ENCODE measurements at regions not wholly inside any gene's neighbourhood (a gene's known extent, or its start where the extent isn't known, plus 50 kb on each side); places are given as distances from the start of the nearest gene placed in this dataset.
A peak's percentile ranks its signal among the peaks of the same experiment; 100 is the strongest.
"Not testable (repeated sequence)": the region's sequence is repeated elsewhere in the genome, so short reads cannot be mapped to it uniquely, and the experiment has no call there.

- DNase-seq (ENCODE audit: low spot score) = no peak
Observed at GRCh38 chr4:123674762-123675465, 278.3 kb downstream of the SPRY1 start.

- DNase-seq (ENCODE audit: low spot score) = no peak
Observed at GRCh38 chr4:123675567-123675966, 279.0 kb downstream of the SPRY1 start.

GRCh38 chr4:123676071-123676889 is 279.7 kb downstream of the SPRY1 start:
- no peak for DNase-seq (ENCODE audit: low spot score)

- no peak for DNase-seq (ENCODE audit: low spot score)
Observed at GRCh38 chr4:123676890-123677229, 280.3 kb downstream of the SPRY1 start.

- no peak for DNase-seq (ENCODE audit: low spot score)
Observed at GRCh38 chr4:123682931-123683330, 286.3 kb downstream of the SPRY1 start.

- not testable (repeated sequence) for DNase-seq (ENCODE audit: low spot score)
Observed at GRCh38 chr4:123684937-123685336, 288.3 kb downstream of the SPRY1 start.

GRCh38 chr4:123695531-123695930 is 298.9 kb downstream of the SPRY1 start:
- DNase-seq (ENCODE audit: low spot score) = not testable (repeated sequence)

GRCh38 chr4:123696687-123697086 is 300.1 kb downstream of the SPRY1 start:
- no peak for DNase-seq (ENCODE audit: low spot score)

- DNase-seq (ENCODE audit: low spot score) = no peak
Observed at GRCh38 chr4:123698556-123698955, 302.0 kb downstream of the SPRY1 start.

GRCh38 chr4:123699880-123700771 is 303.5 kb downstream of the SPRY1 start:
- peak; percentile 60 for DNase-seq (ENCODE audit: low spot score)

- DNase-seq (ENCODE audit: low spot score) = no peak
Observed at GRCh38 chr4:123701131-123701575, 304.6 kb downstream of the SPRY1 start.

GRCh38 chr4:123705419-123705818 is 308.8 kb downstream of the SPRY1 start:
- DNase-seq (ENCODE audit: low spot score) = no peak

GRCh38 chr4:123706973-123707372 is 310.4 kb downstream of the SPRY1 start:
- DNase-seq (ENCODE audit: low spot score) = no peak

GRCh38 chr4:123708902-123709301 is 312.3 kb downstream of the SPRY1 start:
- DNase-seq (ENCODE audit: low spot score) = no peak

GRCh38 chr4:123709336-123709735 is 312.7 kb downstream of the SPRY1 start:
- DNase-seq (ENCODE audit: low spot score) = no peak

- DNase-seq (ENCODE audit: low spot score) = no peak
Observed at GRCh38 chr4:123731035-123731434, 334.4 kb downstream of the SPRY1 start.

- no peak for DNase-seq (ENCODE audit: low spot score)
Observed at GRCh38 chr4:123737156-123737555, 340.6 kb downstream of the SPRY1 start.

GRCh38 chr4:123739806-123740205 is 343.2 kb downstream of the SPRY1 start:
- no peak for DNase-seq (ENCODE audit: low spot score)

- DNase-seq (ENCODE audit: low spot score) = no peak
Observed at GRCh38 chr4:123740236-123740635, 343.6 kb downstream of the SPRY1 start.

GRCh38 chr4:123741906-123742305 is 345.3 kb downstream of the SPRY1 start:
- no peak for DNase-seq (ENCODE audit: low spot score)

GRCh38 chr4:123743848-123744247 is 347.3 kb downstream of the SPRY1 start:
- no peak for DNase-seq (ENCODE audit: low spot score)

- DNase-seq (ENCODE audit: low spot score) = no peak
Observed at GRCh38 chr4:123744664-123745290, 348.2 kb downstream of the SPRY1 start.

All from hepatic stellate cell (primary cell).